Retinal pigment epithelial cell (primary cell): ENCODE measurements at regions not wholly inside any gene's neighbourhood (a gene's known extent, or its start where the extent isn't known, plus 50 kb on each side); places are given as distances from the start of the nearest gene placed in this dataset.

Experiments used
- DNase-seq: peaks from one replicate; pipeline ENCODE4 v3.0.0-alpha.2; 2010; ENCODE audit warnings: low read depth
- H3K4me3 ChIP-seq: 2 replicates; pipeline ENCODE4 v1.5.1; 2011; ENCODE audit warnings: mild to moderate bottlenecking, low read length, control low read depth, moderate library complexity
- TF ChIP-seq, protein P1 (sequence below): conservative IDR thresholded peaks from 2 replicates; pipeline ENCODE4 v1.5.1; 2011; ENCODE audit warnings: low read depth, low read length, control low read depth, inconsistent platforms

DNA sequence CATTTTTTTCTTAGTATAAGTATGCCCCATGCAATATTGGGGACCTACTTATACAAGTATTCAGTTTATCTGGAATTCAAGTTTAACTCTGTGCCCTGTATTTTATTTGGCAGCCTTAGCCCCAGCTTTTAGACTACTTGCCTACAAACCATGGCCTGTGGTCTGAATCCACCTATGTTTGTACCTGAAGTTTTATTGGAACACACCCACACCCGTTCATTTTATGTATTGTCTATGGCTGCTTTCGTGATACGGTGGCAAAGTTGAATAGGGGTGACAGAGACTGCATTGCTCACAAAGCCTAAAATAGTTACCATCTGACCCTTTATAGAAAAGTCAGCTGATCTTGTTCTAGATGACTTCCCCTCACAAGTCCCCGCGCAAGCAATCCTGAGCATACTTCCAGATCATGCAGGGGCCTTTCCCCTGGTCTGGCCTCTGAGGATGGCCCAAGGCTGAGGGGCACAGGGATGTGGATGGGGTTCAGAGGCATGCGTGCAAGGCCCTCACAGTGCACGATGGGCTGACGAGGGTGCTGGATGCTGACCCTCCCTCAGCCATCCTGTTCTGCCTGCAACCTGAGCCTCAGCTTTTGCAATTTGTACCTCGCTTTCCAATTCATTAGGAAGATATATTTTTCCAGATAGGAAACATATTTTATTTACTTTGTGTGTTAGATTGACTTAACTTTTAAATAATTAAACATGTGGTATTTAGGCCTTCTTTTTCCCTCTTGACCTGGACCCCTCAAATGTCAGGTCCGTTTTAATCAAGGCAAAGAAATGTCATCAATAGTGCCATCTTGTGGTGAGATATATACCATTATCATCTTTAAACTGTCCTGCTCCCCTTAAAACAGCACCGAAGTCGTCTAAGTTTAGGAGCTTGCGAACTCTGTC, 527.3 kb upstream of the CCDC196 start:
- TF ChIP-seq, protein P1, sequence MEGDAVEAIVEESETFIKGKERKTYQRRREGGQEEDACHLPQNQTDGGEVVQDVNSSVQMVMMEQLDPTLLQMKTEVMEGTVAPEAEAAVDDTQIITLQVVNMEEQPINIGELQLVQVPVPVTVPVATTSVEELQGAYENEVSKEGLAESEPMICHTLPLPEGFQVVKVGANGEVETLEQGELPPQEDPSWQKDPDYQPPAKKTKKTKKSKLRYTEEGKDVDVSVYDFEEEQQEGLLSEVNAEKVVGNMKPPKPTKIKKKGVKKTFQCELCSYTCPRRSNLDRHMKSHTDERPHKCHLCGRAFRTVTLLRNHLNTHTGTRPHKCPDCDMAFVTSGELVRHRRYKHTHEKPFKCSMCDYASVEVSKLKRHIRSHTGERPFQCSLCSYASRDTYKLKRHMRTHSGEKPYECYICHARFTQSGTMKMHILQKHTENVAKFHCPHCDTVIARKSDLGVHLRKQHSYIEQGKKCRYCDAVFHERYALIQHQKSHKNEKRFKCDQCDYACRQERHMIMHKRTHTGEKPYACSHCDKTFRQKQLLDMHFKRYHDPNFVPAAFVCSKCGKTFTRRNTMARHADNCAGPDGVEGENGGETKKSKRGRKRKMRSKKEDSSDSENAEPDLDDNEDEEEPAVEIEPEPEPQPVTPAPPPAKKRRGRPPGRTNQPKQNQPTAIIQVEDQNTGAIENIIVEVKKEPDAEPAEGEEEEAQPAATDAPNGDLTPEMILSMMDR = peak; percentile 43
- no peak for DNase-seq
- H3K4me3 ChIP-seq = no peak overlapping the region

DNA sequence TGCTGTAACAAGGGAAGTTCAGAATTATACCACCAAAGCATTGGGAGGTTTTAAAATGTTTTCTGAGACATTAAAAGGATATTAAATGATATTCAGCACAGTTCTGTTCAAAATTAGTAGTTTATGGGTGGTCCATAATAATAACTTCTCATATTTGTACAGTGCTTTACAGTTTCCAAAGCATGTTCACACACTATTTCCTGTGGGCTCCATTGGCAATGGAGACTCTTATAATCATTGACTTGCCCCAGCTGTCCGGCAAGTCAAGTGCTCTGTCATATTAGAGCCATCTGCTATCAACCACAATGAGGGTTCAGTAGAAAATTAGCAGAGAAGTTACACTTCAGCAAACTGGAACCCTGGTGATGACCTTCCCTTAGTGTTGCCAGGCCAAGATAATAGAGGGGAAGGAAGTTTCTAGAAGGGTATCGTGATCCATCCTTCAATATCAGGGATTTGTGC, 526.6 kb upstream of the CCDC196 start:
- no peak overlapping the region for H3K4me3 ChIP-seq
- DNase-seq = no peak
- TF ChIP-seq, protein P1 = no peak

DNA sequence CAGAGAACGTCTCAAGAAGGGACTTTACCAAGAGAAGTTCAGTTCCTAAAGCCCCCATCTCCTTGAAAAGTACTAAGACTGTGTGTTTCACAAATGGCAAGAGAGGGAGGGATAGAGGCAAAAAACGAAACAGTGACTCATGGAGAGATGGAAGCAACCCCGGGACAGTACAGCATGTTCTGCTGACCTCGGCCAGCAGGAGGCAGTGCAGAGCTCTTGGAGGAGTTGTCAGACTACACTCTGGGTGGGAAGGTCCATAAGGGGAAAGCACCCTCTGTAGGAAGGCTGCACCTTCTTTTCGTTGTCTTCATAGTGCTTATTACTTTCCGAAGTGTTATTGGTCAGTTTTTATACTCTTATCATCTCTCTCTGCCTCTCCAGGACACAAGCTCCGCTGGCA, 525.2 kb upstream of the CCDC196 start:
- DNase-seq = no peak

DNA sequence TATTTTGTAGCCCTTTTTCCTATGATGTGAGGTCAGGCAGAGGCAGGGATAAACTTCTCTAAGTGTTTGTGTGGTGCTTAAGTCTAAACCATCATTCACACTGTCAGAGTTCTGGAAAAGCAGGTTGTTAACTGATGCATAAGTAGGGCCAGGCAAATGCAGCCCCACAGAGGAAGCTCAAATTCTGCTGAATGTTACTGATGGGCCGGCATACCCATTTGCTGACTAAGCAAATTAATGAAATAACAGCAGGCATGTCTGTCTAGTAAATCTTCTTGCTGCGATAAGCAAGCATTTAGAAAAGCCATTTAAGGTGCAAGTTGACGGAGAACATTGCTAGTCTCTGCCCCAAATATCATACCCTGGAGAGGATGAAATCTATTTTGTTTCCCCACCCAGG, 523.2 kb upstream of the CCDC196 start:
- DNase-seq = no peak
- H3K4me3 ChIP-seq = no peak overlapping the region
- TF ChIP-seq, protein P1 = no peak

More for the DNA sequence above, 525.2 kb upstream of the CCDC196 start:
- TF ChIP-seq, protein P1 = peak; percentile 71
- no peak overlapping the region for H3K4me3 ChIP-seq

DNA sequence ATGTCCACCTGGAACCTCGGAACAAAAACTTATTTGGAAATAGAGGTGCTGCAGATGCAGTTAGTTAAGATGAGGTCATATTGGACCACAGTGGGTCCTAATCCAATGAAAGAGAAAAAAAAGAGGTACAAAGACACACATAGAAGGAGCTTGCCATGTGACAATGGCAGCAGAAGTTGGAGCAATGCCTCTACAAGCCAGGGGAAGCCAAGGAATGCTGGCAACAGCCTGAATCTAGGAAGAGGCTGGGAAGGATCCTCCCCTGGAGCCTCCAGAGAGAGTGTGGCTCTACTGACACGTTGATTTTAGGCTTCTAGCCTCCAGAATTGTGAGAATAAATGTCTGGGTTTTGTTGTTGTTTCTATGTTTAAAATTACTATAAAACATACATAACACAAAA, 521.8 kb upstream of the CCDC196 start:
- no peak overlapping the region for H3K4me3 ChIP-seq
- no peak for DNase-seq
- TF ChIP-seq, protein P1 = no peak

DNA sequence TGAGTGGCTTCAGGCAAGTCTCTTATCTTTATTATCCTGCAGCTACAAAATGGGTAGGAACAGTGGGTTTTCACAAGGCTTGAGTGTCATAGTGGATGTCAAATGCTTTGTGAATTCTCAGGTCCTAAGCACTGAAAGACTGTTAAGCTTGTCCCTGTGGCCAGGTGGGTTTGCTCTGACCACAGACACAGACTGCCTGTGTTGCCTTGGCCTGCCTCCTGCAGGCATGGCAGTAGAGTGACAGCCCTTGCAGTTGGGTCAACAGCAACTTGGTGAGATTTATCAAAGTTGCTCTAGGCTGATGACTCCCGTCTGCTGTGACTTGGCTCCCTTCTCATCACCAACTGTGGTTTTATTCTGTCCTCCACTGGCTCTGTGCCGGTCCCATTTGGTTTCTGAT, 520.0 kb upstream of the CCDC196 start:
- DNase-seq = no peak
- TF ChIP-seq, protein P1 = no peak
- no peak overlapping the region for H3K4me3 ChIP-seq

DNA sequence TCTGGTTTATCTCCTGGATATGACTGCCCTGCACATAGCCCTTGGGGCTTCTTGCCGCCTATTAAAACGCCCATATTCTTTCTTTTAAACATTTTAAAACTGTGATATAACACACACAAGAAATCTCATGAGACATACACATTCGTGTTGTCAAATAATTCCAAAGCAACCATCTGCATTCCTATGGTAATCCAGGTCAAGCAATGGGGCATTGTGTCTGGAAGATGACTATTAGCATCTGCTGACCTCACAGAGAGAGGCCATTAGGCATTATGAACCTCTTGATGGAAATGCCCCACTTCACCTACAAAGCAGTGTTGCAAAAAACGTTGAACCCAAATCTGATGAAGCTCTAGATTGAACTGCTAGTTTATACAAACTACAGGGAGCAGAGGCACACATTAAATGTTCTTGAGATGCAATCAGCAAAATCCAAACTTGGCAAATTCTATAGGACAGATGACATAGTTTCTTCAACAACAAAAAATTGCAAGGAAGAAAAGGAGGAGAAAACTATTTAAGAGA, 513.8 kb upstream of the CCDC196 start:
- no peak for DNase-seq
- H3K4me3 ChIP-seq = no peak overlapping the region

More for the DNA sequence above, 513.8 kb upstream of the CCDC196 start:
- TF ChIP-seq, protein P1 = no peak
